DMS153 (cell line): ENCODE measurements at regions not wholly inside any gene's neighbourhood (a gene's known extent, or its start where the extent isn't known, plus 50 kb on each side); places are given as distances from the start of the nearest gene placed in this dataset.
"Not testable (repeated sequence)": the region's sequence is repeated elsewhere in the genome, so short reads cannot be mapped to it uniquely, and the experiment has no call there.

ENCODE experiments used
- DNase-seq: peaks from one replicate; lab custom pipeline; 2025; lab: John Stamatoyannopoulos, UW

DNA sequence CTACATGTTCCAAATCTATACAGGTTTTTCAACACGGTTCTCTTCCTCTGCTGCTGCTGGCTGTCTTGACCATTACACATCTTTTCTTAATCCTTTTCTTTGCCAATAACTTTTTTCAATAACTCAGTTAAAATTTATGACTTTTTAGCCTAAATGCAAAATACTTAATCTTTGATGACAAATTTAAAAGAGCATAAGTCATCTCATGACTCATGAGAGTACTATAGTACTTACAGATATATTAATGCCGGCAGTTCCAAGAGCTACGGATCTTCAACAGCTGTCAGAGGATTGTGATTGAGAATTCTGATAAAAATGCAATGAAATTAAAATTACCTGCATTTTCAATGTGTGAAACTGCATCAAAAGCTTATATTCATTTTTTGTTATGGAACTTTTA is 105.5 kb downstream of the KPNA2 start:
- DNase-seq = no peak

DNA sequence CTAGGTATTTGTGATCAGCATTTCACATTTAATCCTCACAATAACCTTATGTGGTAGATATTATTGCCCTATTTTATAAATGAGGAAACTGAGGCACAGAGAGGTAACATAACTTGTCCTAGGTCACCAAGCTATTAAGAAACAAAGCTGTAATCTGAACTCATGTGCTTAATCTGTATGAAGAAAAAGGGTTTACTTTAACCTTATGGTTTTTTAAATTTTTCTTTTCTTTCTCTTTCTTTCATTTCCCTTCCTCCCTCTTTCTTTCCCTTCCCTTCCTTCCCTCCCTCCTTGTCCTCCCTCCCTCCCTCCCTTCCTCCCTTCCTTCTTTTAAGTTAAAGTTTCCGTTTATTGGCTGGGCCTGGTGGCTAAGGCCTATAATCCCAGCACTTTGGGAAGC is 105.2 kb upstream of the AMZ2 start:
- no peak for DNase-seq

DNA sequence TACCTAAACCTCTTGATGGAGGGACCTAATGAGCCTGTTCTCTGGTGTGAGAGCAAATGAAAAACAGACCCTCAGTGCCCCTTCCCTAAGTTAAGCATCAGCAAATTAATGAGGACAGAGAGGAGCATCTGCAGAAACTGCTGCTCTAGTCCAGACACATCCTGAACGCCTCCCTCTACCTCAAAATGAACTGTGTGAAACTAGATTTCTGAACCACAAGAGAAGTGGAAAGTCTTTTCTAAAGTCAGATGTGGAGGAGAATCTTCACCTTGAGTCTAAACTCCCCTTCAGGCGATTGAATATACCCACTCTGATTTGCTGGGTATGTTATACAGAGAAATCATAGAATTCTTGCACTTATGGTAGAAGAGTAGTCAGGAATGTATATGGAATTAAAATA is 104.4 kb upstream of the AMZ2 start:
- no peak for DNase-seq

DNA sequence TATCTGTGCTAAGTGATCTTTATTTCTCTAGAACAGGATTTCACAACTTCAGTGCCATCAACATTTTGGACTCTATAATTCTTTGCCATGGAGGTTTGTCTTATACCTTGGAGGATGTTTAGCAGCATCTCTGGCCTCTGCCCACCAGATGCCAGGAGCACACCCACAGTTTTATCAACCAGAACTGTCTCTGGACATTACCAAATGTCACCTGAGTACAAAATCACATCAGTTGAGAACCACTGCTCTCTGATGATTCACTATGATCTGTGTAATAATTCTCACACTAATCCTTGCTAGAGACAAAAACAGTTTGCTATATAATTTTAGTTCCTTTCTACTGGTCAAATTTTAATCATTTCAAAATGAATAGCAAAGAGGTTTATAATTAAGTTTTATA is 102.8 kb upstream of the AMZ2 start:
- DNase-seq = no peak

DNA sequence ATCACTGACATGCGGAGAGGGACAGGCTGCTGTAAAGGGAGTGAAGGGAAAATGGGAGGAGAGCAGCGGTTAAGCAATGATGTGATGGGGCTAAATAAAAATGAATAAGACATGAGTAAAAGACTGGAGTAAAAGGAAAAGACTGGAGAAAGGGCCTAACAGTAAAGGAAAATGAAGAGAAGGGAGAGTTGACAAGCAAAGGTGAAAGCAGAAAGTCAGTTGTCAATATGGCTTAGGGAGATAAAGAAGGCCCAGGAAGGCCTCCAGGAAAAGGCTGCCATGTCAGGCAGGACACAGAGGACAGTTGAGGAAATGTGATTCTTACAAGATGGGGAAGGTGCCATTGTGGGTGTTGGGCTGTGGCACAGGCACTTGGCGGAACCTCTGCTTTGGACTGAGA is 98.9 kb upstream of the AMZ2 start:
- DNase-seq = no peak

DNA sequence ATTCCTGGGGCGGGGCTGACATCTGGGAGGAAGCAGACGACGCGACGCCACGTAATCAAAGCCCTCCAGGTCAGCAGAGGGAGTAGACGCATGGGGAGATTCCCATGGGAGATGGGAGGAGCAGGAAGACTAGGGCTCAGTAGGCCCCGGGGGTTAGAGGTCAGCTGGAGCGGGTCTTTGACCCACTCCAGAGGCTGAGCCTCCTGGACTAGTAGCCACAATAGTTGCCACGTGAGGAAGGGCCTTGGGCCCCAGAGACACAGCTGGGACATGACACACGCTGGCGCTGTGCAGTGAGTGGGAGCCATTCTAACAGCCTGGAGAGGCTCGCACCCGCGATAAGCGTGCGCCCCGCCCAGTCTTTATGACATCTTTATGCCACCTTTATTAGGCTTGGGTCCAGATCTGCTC is 95.7 kb upstream of the AMZ2 start:
- no peak for DNase-seq

DNA sequence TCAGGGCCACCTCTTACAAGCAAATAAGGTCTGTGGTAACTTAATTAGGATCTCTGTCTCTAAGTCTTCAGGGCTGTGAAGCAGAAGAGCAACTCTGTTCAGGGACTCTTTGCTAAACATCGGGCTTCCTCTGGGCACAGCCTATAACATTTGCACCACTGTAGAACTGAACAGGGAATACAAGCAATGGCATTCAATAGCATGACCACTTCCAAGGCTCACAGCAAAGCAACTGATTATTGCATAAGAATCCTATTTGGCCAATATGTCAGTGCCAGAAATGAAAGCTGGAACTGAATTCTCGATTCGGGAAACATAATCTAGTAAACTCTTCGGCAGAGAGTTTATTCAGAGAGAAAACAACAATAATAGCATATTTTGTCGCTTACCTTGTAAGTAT is 92.2 kb upstream of the AMZ2 start:
- no peak for DNase-seq

DNA sequence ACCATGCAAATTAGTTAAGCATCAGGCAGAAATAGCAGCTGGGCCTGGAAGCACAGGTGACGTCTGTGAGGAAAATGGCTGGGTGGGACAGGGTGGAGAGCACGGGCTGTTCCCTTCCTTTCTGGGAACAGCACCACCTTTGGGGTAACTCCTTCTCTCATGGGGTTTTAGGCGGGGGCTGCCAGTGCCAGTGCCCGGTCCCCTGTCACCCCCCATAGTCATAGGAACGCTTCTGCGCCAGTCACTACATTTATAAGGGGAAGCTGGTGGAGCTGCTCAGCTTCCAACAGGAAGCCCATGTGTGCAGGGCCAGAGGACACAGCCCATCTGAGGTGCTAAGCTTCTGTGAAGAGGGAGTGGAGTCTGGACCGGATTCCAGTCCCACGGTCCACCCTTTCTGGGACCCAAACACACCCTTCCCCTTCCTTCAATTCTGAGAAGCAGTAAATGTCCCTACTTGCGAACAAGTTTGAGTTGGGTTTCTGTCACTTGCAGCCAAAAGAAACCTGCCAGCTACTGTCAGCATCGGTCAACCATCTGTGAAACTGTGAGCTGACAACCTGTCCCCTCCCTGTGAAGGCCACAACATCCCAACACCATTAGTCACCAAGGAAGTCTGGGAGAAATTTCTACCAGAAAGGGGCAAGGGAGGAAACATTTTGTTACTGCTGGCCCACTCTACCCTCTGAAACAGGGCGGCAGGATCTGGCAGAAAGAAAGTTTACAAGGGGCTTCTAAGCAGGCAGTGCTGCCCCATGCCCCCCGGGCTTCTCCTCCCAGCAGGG is 86.0 kb upstream of the AMZ2 start:
- DNase-seq = no peak

DNA sequence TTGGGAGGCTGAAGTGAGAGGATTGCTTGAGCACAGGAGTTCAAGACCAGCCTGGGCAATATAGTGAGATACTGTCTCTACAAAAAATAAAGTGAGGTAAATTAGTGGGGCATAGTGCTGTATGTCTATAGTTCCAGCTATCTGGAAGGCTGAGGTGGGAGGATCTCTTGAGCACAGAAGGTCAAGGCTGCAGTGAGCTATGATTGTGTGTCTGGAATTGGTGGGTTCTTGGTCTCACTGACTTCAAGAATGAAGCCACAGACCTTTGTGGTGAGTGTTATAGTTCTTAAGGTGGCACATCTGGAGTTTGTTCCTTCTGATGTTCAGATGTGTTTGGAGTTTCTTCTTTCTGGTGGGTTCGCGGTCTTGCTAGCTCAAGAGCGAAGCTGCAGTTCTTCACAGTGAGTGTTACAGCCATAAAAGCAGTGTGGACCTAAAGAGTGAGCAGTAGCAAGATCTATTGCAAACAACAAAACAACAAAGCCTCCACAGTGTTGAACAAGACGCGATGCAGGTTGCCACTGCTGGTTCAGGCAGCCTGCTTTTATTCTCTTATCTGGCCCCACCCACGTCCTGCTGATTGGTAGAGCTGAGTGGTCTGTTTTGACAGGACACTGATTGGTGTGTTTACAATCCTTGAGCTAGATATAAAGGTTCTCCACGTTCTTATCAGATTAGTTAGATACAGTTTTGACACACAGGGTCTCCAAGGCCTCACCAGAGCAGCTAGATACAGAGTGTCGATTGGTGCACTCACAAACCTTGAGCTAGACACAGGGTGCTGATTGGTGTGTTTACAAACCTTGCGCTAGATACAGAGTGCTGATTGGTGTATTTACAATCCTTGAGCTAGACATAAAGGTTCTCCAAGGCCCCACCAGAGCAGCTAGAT is 79.3 kb upstream of the AMZ2 start:
- not testable (repeated sequence) for DNase-seq

DNA sequence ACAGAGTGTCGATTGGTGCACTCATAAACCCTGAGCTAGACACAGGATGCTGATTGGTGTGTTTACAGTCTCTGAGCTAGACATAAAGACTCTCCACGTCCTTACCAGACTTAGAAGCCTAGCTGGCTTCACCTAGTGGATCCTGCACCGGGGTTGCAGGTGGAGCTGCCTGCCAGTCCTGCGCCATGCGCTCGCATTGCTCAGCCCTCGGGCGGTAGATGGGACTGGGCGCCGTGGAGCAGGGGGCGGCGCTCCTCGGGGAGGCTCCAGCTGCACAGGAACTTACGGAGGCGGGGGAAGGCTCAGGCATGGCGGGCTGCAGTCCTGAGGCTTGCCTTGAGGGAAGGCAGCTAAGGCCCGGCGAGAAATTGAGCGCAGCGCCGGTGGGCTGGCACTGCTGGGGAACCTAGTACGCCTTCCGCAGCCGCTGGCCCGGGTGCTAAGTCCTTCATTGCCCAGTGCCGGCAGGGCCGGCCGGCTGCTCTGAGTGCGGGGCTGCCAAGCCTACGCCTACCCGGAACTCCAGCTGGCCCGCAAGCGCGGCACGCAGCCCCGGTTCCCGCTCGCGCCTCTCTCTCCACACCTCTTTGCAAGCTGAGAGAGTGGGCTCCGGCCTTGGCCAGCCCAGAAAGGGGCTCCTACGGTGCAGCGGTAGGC is 78.5 kb upstream of the AMZ2 start:
- peak; percentile 36 for DNase-seq

DNA sequence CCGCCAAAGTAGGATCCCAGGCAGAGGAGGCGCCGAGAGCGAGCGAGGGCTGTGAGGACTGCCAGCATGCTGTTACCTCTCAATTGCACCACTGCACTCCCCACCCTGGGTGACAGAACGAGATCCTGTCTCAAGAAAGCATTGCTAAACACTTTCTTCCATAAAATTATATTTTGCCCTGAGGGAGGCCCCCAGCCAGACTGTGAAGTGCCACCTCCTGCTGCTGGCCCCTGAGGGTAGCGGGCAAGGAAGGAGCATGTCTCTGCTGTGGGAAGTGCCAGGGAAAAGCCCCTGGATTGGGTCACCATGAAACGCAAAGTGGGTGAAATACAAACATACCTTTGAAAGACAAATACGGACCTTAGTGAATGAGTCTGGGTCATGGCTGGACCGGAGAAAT is 78.0 kb upstream of the AMZ2 start:
- no peak for DNase-seq

DNA sequence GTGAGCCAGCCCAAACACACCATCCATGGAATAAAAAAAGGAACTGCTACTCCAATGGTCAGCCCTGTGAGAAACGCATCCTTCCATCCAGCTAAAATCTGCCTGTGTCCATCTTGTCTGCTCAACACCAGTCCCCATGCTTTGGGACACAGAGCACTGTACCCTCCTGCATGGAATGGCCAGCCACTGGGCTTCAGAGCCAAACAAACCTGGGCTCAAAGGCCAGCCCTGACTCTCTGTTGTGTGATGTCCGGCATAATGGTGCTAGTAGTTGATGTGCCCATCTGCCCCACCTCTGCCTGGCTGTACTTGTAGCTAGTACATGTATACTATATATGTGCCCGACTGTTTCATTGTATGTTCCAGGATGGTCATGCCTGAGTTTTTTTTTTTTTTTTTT is 77.6 kb upstream of the AMZ2 start:
- DNase-seq = no peak

DNA sequence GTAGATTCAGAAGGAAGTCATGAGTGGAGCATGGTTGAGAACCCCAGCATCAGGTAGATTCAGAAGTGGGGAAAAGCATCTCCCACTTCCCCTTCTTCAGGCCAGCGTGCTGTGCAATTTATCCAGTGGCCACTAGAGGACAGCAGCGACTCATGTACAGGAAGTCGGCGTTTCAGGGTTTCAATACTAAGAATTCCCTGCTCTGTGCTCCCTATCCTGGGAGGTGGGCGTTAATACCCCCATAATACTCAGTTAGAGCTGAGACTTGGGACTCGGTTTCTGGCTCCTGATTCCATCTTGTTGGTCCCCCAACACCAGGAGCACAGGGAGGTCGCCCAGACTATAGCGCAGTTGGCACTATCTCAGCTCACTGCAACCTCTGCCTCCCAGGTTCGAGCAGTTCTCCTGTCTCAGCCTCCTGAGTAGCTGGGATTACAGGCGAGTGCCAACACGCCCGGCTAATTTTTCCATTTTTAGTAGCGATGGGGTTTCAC is 75.3 kb upstream of the AMZ2 start:
- peak; percentile 55 for DNase-seq

DNA sequence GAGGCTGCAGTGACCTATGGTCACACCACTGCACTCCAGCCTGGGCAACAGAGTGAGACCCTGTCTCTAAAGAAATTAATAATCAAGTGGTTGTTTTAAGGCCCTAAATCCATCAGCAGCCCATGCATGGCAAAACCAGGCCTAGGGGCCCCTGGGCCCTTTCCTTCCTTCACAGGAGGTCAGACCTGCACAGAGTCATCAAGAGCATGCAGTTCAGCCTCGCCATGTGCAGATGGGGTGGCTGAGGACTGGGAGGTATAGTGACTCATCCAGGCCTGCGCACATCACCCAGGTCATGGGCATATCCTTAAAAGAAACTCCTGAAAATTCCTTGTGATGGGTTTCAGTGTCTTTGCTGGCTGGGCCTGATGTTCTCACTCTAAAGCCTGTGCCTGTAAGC is 72.4 kb upstream of the AMZ2 start:
- DNase-seq = no peak

DNA sequence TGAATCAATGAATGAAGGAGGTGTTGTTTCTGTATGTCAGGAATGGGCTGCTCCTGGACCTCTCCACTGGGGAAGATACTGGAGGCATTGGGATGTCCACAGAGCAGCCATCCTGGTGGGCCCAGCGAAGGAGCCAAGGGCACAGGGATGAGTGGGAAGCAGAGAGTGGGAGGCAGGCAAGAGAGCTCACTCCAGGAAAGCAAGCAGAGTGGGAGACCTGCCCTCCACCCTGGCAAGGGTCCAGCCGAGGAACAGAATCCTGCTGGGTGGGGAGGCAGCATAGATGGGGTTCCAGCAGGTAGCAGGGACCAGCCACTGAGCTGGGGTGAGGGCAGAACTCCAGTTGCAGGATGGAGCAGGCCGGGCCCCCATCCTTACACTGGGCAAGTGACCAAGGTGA is 71.9 kb upstream of the AMZ2 start:
- no peak for DNase-seq

DNA sequence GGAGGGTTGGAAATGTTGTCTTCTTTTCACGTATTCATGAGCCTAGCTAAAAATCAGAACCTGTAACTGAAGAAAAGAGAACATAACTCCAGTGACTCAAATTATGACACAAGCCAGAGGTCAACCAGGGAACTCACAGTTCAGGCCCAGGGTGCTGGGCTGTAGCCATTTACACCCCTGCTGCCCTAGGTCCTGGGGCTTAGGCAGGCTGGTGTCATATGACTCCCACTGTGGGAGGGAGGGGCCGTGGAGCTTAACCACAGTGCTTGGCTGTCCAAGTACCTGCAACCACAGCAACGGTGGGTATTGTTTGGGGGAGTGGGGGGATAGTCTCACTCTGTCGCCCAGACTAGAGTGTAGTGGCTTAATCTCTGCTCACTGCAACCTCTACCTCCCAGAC is 71.1 kb upstream of the AMZ2 start:
- DNase-seq = no peak

DNA sequence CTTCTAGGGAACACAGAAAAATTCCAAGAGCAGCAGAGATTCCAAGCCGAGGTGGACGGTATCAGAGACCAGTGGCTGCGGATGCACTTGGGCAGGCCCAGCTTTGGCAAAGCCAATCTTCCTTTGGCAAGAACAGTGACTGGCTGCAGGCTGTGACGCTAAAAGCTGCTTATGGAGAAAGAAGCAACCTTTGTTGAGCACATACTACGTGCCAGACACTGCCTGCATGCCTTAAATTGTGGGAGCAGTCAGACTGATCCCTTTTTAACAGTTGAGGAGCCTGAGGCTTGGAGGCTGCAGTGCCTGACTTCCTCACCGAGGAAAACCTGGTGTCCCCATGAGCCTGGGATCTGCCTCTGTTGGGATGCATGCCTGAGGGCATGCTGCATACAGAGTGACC is 69.0 kb upstream of the AMZ2 start:
- no peak for DNase-seq

DNA sequence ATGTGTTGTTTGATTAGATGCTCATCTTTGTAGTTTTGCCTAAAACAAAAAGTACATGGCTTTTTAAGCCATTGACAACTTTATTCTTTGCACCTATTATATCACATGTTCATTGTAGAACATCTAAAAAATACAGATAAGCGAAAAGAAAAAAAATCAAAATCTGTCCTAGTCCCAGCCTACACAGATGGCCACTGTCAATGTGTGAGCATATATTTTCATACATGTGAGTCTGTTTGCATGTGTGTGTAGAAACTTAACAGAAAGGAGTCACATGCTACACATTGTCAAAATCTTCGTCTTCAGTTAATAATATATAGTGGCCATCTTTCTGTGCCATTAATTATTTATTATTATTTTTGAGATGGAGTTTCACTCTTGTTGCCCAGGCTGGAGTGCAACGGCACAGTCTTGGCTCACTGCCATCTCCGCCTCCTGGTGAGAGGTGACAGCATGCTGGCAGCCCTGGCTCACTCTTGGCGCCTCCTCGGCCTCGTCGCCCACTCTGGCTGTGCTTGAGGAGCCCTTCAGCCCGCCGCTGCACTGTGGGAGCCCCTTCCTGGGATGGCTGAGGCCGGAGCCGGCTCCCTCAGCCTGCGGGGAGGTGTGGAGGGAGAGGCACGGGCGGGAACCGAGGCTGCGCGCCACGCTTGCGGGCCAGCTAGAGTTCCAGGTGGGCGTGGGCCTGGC is 68.5 kb upstream of the AMZ2 start:
- DNase-seq = no peak

DNA sequence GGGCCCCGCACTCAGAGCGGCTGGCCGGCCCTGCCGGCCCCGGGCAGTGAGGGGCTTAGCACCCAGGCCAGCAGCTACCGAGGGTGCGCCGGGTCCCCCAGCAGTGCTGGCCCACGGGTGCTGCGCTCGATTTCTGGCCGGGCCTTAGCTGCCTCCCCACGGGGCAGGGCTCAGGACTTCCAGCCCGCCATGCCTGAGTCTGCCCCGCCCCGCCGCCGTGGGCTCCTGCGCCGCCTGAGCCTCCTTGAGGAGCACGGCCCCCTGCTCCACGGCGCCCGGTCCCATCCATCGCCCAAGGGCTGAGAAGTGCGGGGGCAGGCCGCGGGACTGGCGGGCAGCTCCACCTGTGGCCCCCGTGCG is 67.9 kb upstream of the AMZ2 start:
- no peak for DNase-seq

DNA sequence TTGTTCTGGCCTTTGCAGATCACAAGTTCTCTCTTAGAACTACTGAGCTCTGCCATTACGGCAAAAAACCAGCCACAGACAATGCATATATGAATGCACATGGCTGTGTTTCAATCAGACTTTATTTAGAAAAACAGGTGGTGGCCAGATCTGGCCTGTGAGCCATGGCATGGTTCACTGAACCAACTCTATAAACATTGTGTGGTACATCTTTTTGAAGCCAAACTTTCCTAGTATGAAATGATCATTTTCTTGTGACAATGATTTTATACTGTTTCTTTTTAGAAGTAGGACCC is 65.9 kb upstream of the AMZ2 start:
- no peak for DNase-seq

DNA sequence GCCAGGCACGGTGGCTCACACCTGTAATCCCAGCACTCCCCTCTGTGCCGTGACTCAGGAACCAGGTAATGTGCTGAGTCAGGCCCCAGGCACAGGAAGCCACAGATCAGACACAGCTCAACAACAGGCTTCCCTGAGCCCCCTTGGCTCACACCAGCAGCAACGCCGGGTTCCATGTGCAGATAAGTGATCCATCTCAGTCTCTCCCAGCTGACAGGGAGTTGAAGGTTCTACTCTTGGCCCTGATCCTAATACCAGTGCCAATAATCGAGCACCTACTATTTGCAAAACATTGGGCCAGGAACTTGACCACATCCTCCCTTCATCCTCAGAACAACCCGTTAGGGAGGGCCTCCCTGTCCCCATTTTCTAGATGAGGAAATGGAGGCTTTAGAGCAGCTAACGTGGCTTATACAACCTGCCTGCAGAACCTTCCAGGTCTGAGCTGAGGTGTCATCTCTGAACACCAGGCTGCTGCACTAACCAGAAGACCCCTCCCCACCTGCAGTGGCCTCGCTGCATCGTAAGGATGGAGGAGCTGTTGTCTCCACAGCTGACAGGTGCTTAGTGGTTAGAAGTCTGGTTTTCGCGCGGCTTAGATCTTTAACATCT is 64.8 kb upstream of the AMZ2 start:
- DNase-seq = no peak

DNA sequence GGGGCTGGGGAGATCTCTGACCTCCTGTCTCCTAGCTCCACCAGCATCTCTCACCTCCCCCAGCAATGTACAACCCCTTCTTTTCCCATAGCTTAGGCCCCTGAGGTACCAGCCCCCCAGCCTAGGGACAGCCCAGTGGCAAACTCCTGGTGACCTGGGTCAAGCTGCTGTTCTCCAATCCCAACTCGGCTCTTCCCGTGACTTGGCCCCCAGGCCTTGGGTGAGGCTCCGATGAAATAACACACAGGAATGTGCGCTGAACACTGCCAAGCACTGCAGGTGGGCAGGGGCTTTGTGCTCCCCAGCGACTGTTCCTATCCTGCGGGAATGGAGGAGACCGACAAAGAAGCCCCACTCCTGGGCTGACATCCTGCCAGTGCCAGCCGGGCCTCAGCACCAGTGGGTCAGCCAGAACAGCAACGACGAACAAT is 63.7 kb upstream of the AMZ2 start:
- DNase-seq = no peak
